ENCODE measurements at regions not wholly inside any gene's neighbourhood (a gene's known extent, or its start where the extent isn't known, plus 50 kb on each side); places are given as distances from the start of the nearest gene placed in this dataset.

DNA sequence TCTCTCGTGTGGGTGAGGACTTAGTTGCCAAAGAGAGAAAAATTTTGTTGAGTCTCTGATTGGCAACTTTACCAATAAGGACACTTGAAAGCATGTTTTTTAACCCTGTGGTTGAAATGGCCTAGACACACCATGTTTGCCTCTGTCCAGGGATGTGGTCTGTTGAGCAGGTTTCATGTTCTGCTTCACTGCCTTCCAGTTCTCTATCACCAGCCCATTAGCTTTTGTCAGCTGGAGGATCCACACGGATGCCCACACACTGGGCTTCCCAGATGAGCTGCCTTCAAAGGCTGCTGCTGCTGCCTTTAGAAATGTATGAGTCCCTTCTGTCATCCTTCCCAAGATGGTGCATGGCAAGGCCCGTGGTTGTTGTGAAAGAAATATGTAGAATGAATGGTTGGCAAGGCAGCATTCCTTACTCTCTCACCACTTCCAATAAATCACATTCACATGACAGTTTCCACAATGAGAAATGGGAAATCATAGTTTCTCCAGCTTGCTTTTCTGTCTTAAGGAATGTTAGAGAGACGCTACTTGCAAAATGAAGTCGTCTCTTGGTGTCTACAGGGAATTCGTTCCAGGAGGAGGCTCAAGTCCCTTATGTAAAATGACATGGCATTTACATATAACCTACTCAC, 108.2 kb upstream of the SLC35F3 start:
- ChIA-PET SMC1A (ENCODE audit: uncharacterized antibody, unreplicated experiment) (interaction anchor here (0.6 to 2.2 kb wide), 3 partner anchors 14 to 355 kb away, joined by 3 to 15 read pairs (median 6); no protein-coding TSS in a partner anchor), CTCF (interaction anchor here (1.1 to 2.5 kb wide), 3 partner anchors 75 to 356 kb away, joined by 3 to 19 read pairs (median 4); no protein-coding TSS in a partner anchor), POLR2A (no interaction called here), RAD21 (ENCODE audit: unreplicated experiment) (interaction anchor here (1.0 to 2.3 kb wide), 2 partner anchors 270 to 356 kb away, joined by 3 to 12 read pairs; no protein-coding TSS in a partner anchor)
- H3K4me1 ChIP-seq (ENCODE audit: control insufficient read depth, insufficient read depth, low read length) = no peaks in the 10 kb centered on the region
- no peaks in the 10 kb centered on the region for H3K36me3 ChIP-seq (ENCODE audit: control insufficient read depth in 2 of 2, insufficient read depth in 2 of 2, low read length in 1 of 2)
- 26% methylated on average over 6 of the region's 6 CpGs for WGBS (ENCODE audit: insufficient coverage, insufficient replicate concordance, low lambda C conversion rate, missing lambda C conversion rate)
- no peaks in the 10 kb centered on the region for H3K9me3 ChIP-seq (replicated peaks; ENCODE audit: control insufficient read depth, insufficient read depth, low read length)
- intact Hi-C loops (cut with micrococcal nuclease; ENCODE audit: unreplicated experiment) (no loop called here), in situ Hi-C loops (cut with MboI) (no loop called here)
- BruUV-seq (replicated peaks) = no TSS peak
- no peak overlapping the region for H3K9ac ChIP-seq (ENCODE audit: control insufficient read depth, insufficient read depth, low read length)
- FAIRE-seq (no peak), DNase-seq (ENCODE audit: low read depth, low spot score) (peak; percentile 17), ATAC-seq (peak; percentile 92)
- no peaks in the 10 kb centered on the region for H3K79me2 ChIP-seq (ENCODE audit: control insufficient read depth, insufficient read depth, low read length)
- H3K4me2 ChIP-seq (ENCODE audit: control insufficient read depth, insufficient read depth) = no peak overlapping the region
- TF ChIP-seq, protein P1, sequence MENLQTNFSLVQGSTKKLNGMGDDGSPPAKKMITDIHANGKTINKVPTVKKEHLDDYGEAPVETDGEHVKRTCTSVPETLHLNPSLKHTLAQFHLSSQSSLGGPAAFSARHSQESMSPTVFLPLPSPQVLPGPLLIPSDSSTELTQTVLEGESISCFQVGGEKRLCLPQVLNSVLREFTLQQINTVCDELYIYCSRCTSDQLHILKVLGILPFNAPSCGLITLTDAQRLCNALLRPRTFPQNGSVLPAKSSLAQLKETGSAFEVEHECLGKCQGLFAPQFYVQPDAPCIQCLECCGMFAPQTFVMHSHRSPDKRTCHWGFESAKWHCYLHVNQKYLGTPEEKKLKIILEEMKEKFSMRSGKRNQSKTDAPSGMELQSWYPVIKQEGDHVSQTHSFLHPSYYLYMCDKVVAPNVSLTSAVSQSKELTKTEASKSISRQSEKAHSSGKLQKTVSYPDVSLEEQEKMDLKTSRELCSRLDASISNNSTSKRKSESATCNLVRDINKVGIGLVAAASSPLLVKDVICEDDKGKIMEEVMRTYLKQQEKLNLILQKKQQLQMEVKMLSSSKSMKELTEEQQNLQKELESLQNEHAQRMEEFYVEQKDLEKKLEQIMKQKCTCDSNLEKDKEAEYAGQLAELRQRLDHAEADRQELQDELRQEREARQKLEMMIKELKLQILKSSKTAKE (IDR thresholded peaks at IDR 0.05; ENCODE audit: low read depth, poor library complexity, severe bottlenecking) = no peak
- TF ChIP-seq SIN3A (IDR thresholded peaks at IDR 0.05; ENCODE audit: low read depth, low read length) (no peak), JUNB (IDR thresholded peaks at IDR 0.05) (no peak), HCFC1 (IDR thresholded peaks at IDR 0.05; ENCODE audit: low read length) (no peak), PAX5 (IDR thresholded peaks at IDR 0.05; ENCODE audit: borderline replicate concordance, low read depth, low read length) (peak; percentile 76; the same call in 1 of the 2 replicates)
- no peaks in the 10 kb centered on the region for H4K20me1 ChIP-seq (ENCODE audit: control insufficient read depth, insufficient read depth)
- no peak overlapping the region for H3K4me3 ChIP-seq
- H3K27me3 ChIP-seq (replicated peaks in 1 of 2; ENCODE audit: control insufficient read depth in 2 of 2, insufficient read depth in 2 of 2, low read length in 1 of 2) = no peaks in the 10 kb centered on the region; a peak in 1 of 4 replicates
- H2AFZ ChIP-seq (ENCODE audit: control insufficient read depth, low read depth, low read length) = no peak overlapping the region
- H3K27ac ChIP-seq (ENCODE audit: control insufficient read depth, insufficient read depth) = no peak overlapping the region

Measured in GM12878 (cell line).